H9 (cell line): ENCODE measurements at regions not wholly inside any gene's neighbourhood (a gene's known extent, or its start where the extent isn't known, plus 50 kb on each side); places are given as distances from the start of the nearest gene placed in this dataset.

ENCODE experiments used
- DNase-seq: peaks from one replicate; pipeline ENCODE4 v3.0.0-alpha.2; 2017
- H2AFZ ChIP-seq: one replicate; pipeline ENCODE4 v1.6.1; 2013; ENCODE audit warnings: mild to moderate bottlenecking, low read length, control low read depth, moderate library complexity
- H2AK5ac ChIP-seq: 2 replicates; pipeline ENCODE4 v1.6.1; 2013; ENCODE audit warnings: low read length, control low read depth, mixed read lengths; ENCODE audit not compliant: insufficient read length
- H2BK120ac ChIP-seq: one replicate; pipeline ENCODE4 v1.6.1; 2013; ENCODE audit warnings: low read depth, mild to moderate bottlenecking, low read length, control low read depth, inconsistent platforms; ENCODE audit not compliant: poor library complexity, severe bottlenecking
- H2BK12ac ChIP-seq: 2 replicates; pipeline ENCODE4 v1.6.1; 2013; ENCODE audit warnings: low read length, control low read depth, mixed read lengths, low read depth; ENCODE audit not compliant: insufficient read length
- H2BK15ac ChIP-seq: 2 replicates; pipeline ENCODE4 v1.6.1; 2013; ENCODE audit warnings: low read depth, low read length, control low read depth
- H2BK20ac ChIP-seq: one replicate; pipeline ENCODE4 v1.6.1; 2013; ENCODE audit warnings: low read depth, mild to moderate bottlenecking, low read length, control low read depth, inconsistent platforms; ENCODE audit not compliant: poor library complexity, severe bottlenecking
- H2BK5ac ChIP-seq: 2 replicates; pipeline ENCODE4 v1.6.1; 2013; ENCODE audit warnings: low read length, control low read depth, mixed read lengths; ENCODE audit not compliant: insufficient read length
- H3K14ac ChIP-seq: 2 replicates; pipeline ENCODE4 v1.6.1; 2013; ENCODE audit warnings: low read length, control low read depth; ENCODE audit not compliant: insufficient read depth
- H3K18ac ChIP-seq: 2 replicates; pipeline ENCODE4 v1.6.1; 2013; ENCODE audit warnings: low read depth, mild to moderate bottlenecking, mixed read lengths, low read length, control low read depth; ENCODE audit not compliant: insufficient read length
- H3K23ac ChIP-seq: 2 replicates; pipeline ENCODE4 v1.6.1; 2013; ENCODE audit warnings: low read length, control low read depth, mixed read lengths, low read depth; ENCODE audit not compliant: insufficient read length
- H3K23me2 ChIP-seq: 2 replicates; pipeline ENCODE4 v1.6.1; 2013; ENCODE audit warnings: low read depth, mild to moderate bottlenecking, mixed read lengths, low read length, control low read depth; ENCODE audit not compliant: insufficient read length, poor library complexity, severe bottlenecking
- H3K27ac ChIP-seq: 2 replicates; pipeline ENCODE4 v1.5.1; 2013; ENCODE audit warnings: low read length, control low read depth, mixed read lengths, low read depth; ENCODE audit not compliant: insufficient read length
- H3K27me3 ChIP-seq: 2 replicates; pipeline ENCODE4 v1.6.1; 2013; ENCODE audit warnings: low read length, control low read depth, inconsistent platforms; ENCODE audit not compliant: insufficient read depth
- H3K4ac ChIP-seq: 2 replicates; pipeline ENCODE4 v1.6.1; 2013; ENCODE audit warnings: low read depth, mild to moderate bottlenecking, control low read depth, inconsistent platforms, low read length, moderate library complexity
- H3K4me1 ChIP-seq: 2 replicates; pipeline ENCODE4 v1.6.1; 2013; ENCODE audit warnings: low read length, control low read depth, inconsistent platforms; ENCODE audit not compliant: insufficient read depth
- H3K4me2 ChIP-seq: 2 replicates; pipeline ENCODE4 v1.6.1; 2013; ENCODE audit warnings: low read length, control low read depth, mixed read lengths; ENCODE audit not compliant: insufficient read length, insufficient read depth
- H3K56ac ChIP-seq: 2 replicates; pipeline ENCODE4 v1.6.1; 2013; ENCODE audit warnings: low read depth, mild to moderate bottlenecking, mixed read lengths, low read length, control low read depth; ENCODE audit not compliant: insufficient read length
- H3K79me1 ChIP-seq: 2 replicates; pipeline ENCODE4 v1.6.1; 2013; ENCODE audit warnings: low read depth, mild to moderate bottlenecking, moderate library complexity, low read length, control low read depth, inconsistent platforms; ENCODE audit not compliant: insufficient read depth, poor library complexity, severe bottlenecking
- H3K79me2 ChIP-seq: 2 replicates; pipeline ENCODE4 v1.6.1; 2013; ENCODE audit warnings: low read length, control low read depth, inconsistent platforms; ENCODE audit not compliant: insufficient read depth
- H3K9ac ChIP-seq: 2 replicates; pipeline ENCODE4 v1.6.1; 2013; ENCODE audit warnings: low read length, control low read depth, mixed read lengths; ENCODE audit not compliant: insufficient read length; ENCODE audit errors: extremely low read depth
- H3K9me3 ChIP-seq: one replicate; pipeline ENCODE4 v1.6.1; 2013; ENCODE audit warnings: low read depth, low read length, inconsistent platforms; ENCODE audit not compliant: control insufficient read depth
- H3T11ph ChIP-seq: one replicate; pipeline ENCODE4 v1.6.1; 2013; ENCODE audit warnings: mild to moderate bottlenecking, low read length, control low read depth, inconsistent platforms
- H4K20me1 ChIP-seq: one replicate; pipeline ENCODE4 v1.6.1; 2013; ENCODE audit not compliant: control insufficient read depth, insufficient read length, insufficient read depth
- H4K5ac ChIP-seq: 2 replicates; pipeline ENCODE4 v1.6.1; 2013; ENCODE audit warnings: low read depth, mild to moderate bottlenecking, mixed read lengths, low read length, control low read depth; ENCODE audit not compliant: insufficient read length
- H4K8ac ChIP-seq: replicated peaks from 2 replicates; pipeline ENCODE4 v1.6.1; 2013; ENCODE audit warnings: low read length, control low read depth, mixed read lengths, low read depth; ENCODE audit not compliant: insufficient read length
- H4K91ac ChIP-seq: 2 replicates; pipeline ENCODE4 v1.6.1; 2013; ENCODE audit warnings: low read depth, mild to moderate bottlenecking, moderate library complexity, mixed read lengths, low read length, control low read depth; ENCODE audit not compliant: insufficient read length
- H3K27ac Mint-ChIP-seq, 3 experiments: 2 replicates in 2 of 3; 3 replicates in 1 of 3; pipeline ENCODE4 v1.8.0; 2020 to 2021; ENCODE audit warnings: mixed read lengths in 3 of 3, mild to moderate bottlenecking in 1 of 3, moderate library complexity in 1 of 3
- H3K27me3 Mint-ChIP-seq: 2 replicates; pipeline ENCODE4 v1.8.0; 2021; ENCODE audit warnings: low read depth, mild to moderate bottlenecking, moderate library complexity, mixed read lengths
- H3K36me3 Mint-ChIP-seq, 3 experiments: 2 replicates in 2 of 3; 3 replicates in 1 of 3; pipeline ENCODE4 v1.8.0; 2020 to 2021; ENCODE audit warnings: low read depth in 3 of 3, mixed read lengths in 3 of 3; ENCODE audit not compliant: insufficient read depth in 1 of 3
- H3K4me1 Mint-ChIP-seq, 2 experiments: 2 replicates each; pipeline ENCODE4 v1.8.0; 2020; ENCODE audit warnings: mixed read lengths in 2 of 2
- H3K4me3 Mint-ChIP-seq, 2 experiments: 2 replicates in 1 of 2; 3 replicates in 1 of 2; pipeline ENCODE4 v1.8.0; 2020 to 2021; ENCODE audit warnings: mild to moderate bottlenecking in 2 of 2, mixed read lengths in 2 of 2, moderate library complexity in 1 of 2
- H3K9me3 Mint-ChIP-seq, 2 experiments: 2 replicates in 1 of 2; 3 replicates in 1 of 2; pipeline ENCODE4 v1.8.0; 2020; ENCODE audit warnings: mild to moderate bottlenecking in 2 of 2, mixed read lengths in 2 of 2, moderate library complexity in 1 of 2
- CTCF ChIP-seq: fragments of 200-600 bp; sonication (generic); conservative IDR thresholded peaks from 3 replicates; pipeline ENCODE4 v1.8.0; 2021; ENCODE audit warnings: antibody characterized with exemption, mild to moderate bottlenecking
- WGBS: extraction: QIAGEN DNeasy Blood & Tissue Kit; methylation state at CpG from one replicate; pipeline ENCODE4 v1.1.7; 2013; ENCODE audit warnings: missing lambda C conversion rate, low lambda C conversion rate, mixed read lengths; ENCODE audit not compliant: insufficient read length; ENCODE audit errors: extremely low coverage; 5-methylcytosine and 5-hydroxymethylcytosine counted together

- Mint-ChIP-seq H3K36me3 (no peaks in the 10 kb centered on the region), H3K4me3 (no peak overlapping the region), H3K27ac (no peak overlapping the region), H3K27me3 (no peaks in the 10 kb centered on the region), H3K9me3 (no peaks in the 10 kb centered on the region; a peak in 1 of 5 replicates), H3K4me1 (peaks cover 4 to 11% of the 10 kb centered on the region in 2 experiments; a peak in 2 of 4 replicates)
- Histone ChIP-seq H3K79me1 (no peaks in the 10 kb centered on the region), H3K9me3 (no peaks in the 10 kb centered on the region), H3K23me2 (no peaks in the 10 kb centered on the region), H2BK12ac (no peak overlapping the region), H3K4ac (no peak overlapping the region), H3K4me2 (no peak overlapping the region), H4K20me1 (no peaks in the 10 kb centered on the region), H3K27me3 (no peaks in the 10 kb centered on the region), H3K4me1 (no peaks in the 10 kb centered on the region), H3K56ac (no peak overlapping the region), H3T11ph (no peak overlapping the region), H3K79me2 (no peaks in the 10 kb centered on the region), H2BK20ac (no peak overlapping the region), H3K27ac (no peak overlapping the region), H4K5ac (no peak overlapping the region), H3K14ac (no peak overlapping the region), H4K91ac (no peak overlapping the region), H2BK5ac (no peak overlapping the region), H3K23ac (no peak overlapping the region), H3K9ac (no peak overlapping the region), H2AFZ (no peak overlapping the region), H2AK5ac (no peak overlapping the region), H2BK15ac (no peak overlapping the region), H3K18ac (no peak overlapping the region), H4K8ac (no peak overlapping the region), H2BK120ac (no peak overlapping the region)
- no peak for TF ChIP-seq CTCF
- WGBS, result no CpG with 5 or more reads among the region's 9 CpGs
- no peak for DNase-seq
Observed at GRCh38 chr20:50438986-50439407, 71.2 kb upstream of the PTPN1 start.
